Stimulated activated CD4-positive, alpha-beta T cell treated with anti-CD3 and anti-CD28 coated beads, TNF-alpha, amount 100 ng/mL, for 48 hours (primary cell): ENCODE measurements at regions not wholly inside any gene's neighbourhood (a gene's known extent, or its start where the extent isn't known, plus 50 kb on each side); places are given as distances from the start of the nearest gene placed in this dataset.
"Not testable (repeated sequence)": the region's sequence is repeated elsewhere in the genome, so short reads cannot be mapped to it uniquely, and the experiment has no call there.

Experiments
- DNase-seq, 3 donors: peaks; one replicate each; pipeline ENCODE4 v3.0.0-alpha.2; 2020; ENCODE audit warnings: low read depth in 3 of 3

DNA sequence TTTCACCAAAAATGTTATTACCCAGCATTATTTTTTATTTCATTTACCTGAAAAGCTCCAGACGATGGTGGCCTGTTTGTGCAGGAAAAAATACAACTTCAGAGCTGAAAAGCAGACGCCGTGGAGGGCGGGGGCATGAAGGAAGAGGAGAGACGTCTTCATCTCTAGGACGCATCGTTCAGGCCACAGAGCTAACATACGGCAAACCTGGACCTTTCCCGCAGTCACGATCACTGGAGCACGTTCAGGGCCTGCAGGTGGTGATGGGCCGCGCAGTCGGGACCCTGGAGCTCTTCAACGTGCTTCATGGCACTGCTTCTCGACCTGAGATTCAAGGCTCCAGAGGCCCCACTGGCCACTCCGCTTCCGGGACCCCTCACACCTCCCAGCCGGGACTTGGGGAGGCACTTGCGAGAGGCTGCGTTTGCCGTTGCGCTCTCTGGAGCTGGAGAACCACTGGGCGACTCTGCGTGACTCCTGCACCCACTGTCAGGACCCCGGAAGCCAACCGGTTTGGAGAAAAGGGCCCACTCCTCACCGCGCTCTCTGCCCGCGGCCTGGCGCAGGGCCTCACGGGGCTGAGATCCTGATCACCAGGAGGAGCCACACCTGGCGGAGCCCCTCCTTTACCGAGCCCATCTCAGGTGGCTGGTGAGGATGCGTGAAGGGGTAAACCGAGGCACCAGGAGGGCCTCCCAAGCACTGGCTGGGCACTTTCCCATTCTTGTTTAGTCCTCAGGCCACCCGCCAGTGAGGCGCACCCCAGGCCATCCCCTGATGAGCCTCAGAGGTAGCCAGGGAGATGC lies 164.4 kb upstream of the AFDN start:
- no peak for DNase-seq

DNA sequence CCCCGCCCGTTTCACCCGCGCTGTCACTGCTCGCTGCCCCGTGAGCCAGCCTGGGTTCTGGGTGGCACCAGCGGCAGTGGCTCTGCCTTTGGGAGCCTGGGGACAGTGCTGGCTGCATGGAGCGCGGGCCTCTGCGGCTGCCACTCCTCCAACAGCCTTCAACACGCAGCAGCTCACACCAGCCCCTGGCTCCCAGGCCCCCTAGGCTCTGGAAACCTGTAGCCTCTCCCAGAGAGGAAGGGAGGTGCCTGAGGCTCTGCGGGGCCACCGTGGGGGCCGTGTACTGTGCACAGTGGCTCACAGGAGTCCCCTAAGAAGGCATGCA lies 163.9 kb upstream of the AFDN start:
- no peak for DNase-seq

DNA sequence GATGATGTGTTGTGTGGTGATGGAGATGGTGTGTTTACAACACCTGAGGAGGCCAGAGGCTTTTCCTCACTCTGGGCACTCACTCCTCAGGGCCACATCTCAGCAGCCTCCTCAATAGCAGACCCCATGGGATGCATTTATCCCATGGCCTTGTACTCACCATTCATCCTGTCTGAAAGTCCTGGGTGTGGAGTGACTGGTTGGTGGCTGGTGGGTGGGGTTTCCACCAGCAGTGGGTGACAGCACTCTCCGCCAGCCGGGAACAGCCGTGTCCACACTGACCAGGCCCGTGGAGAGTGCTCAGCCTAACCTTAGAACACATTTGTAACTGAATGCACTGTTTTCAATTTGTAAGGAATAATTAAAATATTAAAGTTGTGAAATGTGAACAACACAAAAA lies 163.4 kb upstream of the AFDN start:
- no peak for DNase-seq

DNA sequence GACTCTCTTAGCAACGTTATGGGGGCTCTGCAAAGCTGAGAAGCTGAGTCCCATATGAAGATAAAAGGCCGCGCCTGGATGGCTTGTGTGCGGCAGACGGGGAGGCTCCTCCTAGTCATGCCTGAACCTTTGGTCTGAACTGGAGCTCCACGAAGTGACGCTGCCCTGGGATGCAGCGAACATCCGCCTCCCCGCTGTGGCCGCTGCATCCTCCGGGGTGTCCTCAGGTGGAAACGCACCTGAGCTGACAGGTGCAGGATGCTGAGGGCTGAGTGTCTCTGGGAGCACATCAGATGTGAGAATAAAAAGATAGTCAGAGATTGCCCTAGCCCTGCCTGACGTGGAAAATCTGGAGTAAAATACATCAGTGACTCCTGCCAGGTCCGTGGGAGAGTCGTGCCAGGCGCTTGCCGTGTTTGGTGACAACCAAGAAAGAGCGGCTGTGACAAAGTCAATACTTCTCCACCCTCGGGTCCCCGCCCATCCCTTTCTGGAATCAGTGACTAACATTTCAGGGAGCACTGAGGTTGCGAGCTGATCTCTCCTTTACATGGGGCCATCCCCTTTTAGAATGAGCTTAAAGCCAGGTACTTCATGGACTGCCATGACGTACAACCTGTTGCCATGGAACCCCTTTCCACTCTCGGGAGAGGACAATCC lies 162.8 kb upstream of the AFDN start:
- no peak for DNase-seq

DNA sequence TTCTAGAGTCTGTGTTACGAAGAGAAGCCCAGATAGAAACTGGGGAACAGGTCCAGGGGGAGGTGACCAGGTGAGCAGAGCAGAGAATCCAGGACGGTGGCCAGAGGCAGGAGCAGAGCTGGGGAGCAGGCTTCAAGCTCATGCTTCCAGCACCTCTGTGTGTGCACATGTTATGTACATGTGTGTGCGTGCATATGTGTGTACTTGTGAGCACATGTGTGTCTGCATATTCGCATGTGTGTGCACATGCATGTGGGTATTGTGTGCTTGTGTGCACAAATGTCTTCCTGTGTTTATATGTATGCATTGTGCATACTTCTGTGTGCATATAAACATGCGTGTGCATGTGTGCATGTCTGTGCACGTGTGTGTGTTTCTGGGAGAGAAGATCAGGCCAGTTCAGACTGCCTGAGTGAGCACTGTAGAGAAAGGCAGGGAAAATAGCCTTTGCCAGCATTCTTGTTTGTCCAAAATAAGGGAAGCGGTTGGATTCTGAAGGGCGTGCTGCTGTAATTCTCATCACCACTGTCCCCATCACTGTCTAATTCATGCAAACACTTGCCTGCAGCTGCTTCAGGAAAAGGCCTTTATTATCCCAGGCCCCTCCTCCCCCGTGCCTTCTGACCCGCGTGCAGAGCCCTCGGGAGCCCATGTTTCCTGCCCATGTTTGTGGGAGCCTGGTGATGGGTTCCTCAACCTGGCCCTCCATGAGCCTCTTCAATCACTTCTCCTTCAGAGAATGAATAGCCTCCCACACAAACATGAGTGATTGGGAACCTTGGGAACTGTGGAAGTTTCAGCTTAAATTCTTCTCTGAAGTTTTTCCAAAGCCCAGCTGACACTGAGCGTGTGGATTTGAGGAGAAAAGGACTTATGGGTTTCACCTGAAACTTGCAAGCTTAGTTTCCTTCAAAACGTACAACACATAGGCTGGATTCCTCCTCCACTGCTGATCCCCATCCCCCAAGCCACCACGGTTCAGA lies 161.7 kb upstream of the AFDN start:
- DNase-seq = no peak

DNA sequence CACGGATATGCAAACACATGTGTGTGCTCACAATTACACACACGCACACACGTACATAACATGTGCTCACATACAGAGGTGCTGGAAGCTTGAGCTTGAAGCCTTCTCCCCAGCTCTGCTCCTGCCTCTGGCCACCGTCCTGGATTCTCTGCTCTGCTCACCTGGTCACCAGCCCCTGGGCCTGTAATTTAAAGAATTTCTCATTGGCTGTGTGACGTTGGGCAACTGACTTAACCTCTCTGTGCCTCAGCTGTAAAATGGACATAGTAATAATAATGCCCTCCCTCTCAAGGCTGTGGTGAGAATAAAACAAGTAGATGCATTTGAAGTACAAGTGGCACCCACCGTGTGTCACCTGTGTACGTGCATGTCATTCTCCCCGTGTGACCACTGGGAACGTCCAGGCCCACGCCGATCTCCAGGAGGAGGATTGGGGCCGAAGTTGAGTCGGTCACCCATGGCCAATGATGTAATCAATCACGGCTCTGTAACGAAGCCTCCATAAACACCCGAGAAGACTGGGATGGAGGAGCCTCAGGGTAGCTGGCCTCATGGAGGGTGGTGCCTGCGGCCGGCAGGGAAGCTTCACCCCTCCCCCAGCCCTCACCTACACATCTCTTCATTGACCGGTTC lies 160.9 kb upstream of the AFDN start:
- DNase-seq = no peak

DNA sequence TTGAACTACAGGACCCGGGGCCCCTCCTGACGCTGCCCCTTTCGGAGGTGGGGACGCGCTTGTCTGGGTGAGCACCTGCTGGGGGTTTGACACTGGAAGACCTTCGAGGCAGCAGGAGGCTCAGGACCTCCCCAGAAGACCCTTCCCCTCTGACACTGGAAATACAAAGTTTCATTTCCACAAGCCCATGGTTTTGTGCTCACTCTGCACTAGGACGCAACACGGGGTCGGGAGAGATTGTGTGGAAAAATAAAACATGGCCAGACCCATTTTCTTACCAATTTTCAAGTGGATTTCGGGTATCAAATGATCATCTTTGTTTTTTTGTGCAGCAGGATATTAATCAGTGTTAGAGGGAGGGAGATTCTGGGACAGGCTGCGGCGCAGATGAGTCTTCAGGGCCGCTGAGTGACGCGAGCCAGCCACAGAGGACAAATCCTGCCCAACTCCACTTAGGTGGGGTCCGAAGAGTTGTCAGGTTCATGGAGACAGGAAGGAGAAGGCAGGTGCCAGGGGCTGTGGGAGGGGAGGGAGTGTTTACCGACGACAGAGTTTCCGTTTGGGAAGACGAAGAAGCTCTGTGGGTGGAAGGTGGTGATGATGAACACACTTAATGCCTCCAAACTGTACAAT lies 160.0 kb upstream of the AFDN start:
- DNase-seq = no peak

DNA sequence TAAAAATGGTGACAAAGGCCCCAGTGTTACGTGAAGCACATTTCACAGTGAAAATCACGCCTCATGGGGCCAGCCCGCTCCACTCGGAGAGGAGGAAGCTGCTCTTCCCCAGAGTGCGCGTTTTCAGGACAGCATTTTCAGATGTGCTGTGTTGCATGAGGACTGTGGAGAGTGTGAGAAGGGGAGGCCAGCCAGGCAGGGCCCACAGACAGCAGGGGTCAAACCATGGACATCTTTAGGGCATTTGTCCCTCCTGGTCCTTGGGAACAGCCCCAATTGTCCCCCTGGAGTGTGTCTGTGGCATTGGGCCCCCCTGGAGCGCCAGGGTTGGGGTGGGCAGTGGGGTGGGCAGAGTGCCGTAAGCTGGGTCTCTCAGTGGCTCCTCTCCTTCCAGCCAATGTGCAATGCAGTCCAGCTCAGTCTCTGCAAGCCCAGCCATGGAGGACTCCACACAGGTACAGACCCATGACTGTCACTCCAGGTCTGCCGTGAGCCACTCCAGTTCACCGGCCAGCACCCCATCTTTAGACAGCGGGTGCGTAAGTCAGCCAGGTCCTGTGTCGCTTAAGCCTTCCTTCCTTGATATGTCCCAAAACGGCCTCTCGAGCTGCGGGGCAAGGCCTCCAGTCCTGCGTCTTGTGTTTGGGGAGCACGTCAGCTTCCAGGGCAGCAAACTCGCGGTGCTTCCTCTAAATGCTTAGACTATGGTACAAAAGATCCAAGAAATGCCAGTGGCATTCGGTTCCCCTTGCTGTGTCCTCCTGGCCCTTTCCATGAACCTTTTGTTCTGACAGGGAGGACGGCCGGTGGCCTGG lies 159.3 kb upstream of the AFDN start:
- no peak for DNase-seq

DNA sequence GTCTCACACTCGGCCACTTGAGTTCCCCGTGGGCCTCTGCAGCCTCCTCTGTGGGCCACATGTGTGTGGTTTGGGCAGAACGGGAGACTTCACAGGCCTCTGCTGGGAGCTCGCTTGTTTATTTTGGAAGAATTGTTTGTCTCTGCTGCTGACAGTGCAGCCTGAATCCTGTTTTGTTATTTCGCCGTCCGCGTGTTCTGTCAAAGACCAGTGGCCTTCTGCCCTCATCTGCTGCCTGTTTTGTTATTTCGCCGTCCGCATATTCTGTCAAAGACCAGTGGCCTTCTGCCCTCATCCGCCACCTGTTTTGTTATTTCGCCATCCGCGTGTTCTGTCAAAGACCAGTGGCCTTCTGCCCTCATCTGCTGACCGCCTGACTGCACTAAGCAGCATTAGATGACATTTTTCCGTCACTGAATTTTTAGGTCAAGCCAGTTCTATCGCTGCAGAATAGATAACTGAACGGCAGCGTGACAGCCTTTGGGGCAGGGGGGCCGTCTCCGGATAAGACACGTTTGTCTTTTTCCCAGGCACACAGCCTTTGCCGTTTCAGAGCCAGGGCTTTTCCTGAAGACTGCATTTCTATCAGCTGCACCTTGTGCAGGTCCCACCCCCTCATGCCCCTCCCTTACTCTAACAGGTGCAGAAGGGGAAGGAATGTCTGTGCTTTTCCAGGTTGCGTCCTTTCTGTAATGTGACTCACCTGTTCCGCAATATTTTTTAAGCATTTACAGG lies 158.5 kb upstream of the AFDN start:
- no peak for DNase-seq

DNA sequence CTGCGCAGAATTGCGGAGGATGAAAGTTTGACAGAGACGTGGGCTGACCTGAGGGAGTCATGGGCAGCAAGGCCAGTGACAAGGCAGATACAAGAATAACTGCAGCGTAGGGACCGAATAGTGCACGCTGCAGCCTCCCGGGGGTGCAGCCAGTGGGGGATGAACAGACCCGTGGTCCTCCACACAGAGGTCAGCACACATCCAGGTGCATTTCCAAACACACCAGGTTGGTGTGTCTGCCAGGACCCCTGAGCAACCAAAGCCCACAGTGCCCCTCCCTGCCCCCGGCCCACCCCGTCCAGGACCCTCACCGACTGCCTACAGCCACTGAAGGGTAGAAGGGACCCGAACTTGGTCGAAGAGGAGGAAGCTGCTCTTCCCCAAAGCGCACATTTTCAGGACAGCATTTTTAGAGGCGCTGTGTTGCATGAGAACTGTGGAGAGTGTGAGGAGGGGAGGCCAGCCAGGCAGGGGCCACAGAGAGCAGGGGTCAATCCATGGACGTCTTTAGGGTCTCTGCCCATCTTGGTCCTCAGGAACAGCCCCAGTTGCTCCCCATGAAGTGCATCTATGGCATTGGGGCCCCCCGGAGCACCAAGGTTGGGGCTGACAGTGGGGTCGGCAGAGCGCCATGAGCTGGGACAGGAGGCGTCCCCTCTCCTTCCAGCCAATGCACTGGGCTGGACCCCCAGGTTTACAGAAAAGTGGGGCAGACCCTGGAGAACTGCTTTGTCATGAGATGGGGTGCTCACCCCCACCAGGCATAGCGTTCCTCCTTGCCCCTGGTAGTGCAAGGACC lies 157.8 kb upstream of the AFDN start:
- no peak for DNase-seq

DNA sequence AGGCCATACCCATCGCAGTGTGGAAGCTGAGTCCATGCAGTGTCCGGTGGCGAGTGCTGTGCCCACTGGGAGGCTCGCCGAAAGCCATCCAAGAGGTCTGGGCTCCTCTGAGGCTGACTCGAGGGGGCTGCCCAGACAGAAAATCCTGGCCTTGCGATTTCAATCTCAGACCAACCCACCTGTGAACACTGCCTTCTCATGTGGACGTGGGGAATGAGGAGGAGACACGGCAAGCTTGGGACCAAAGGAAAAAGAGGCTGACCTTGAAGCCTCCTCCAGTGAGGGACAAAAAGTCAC lies 157.2 kb upstream of the AFDN start:
- DNase-seq = no peak

DNA sequence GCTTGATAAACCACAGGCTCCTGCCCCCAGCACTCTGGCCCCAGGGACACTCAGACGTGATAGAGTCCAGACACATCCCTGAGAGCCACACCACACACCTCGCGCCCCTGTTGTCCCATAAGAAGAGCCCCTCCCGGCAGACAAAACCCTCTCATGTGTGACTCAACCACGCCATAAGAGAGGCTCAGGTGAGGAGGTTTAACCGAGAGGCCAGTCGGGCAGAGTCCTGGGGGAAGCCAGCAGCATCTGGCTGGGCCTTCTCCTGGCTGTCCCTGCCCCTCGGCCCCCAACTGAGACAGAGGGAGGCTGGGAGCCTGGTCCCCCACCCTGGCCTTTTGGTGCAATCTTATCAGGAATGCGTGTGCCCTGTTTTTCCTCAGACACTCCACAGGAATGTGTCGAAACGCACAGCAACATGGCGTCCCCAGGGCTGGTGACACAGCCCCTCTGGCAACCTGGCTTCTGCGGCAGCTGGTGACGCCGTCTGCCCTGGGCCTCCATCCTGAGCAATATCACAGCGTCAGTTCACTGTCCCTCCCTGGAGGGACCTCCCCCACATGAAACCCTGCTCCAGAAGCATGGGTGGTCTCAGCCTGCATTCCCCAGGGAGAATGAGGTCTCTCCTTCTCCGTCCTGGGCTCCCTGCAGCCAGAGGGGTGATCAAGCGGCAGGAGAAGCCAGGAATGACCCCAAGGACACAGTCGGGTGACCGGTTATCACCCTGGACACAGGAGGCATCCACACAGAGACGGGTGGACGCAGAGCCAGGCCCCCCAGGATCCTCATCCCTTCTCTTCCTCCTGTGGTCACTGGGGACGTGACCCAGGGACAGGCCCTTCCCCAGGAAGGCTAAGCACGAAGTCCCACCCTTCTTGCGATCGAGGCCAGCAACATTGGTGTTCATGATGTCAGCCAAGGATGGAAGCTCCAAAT lies 156.6 kb upstream of the AFDN start:
- DNase-seq = no peak

DNA sequence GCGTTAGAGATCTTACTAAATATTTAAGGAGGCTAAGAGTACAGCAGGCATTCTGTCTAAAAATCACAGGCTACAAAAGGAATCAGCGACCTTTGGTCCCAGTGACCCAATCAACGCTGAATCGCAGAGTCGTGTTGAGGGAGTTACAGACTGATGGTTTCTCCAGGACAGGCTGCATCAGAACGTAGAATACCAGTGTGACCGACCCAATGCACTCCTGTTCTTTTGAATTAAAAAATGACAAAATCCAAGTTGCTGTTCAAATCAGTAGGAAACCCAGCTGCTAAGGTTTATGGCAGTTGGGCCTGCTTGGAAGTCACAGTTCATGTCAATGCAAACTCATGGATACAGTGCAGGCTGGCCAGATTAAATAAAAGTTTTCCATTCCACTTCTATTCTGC lies 155.8 kb upstream of the AFDN start:
- DNase-seq = no peak

DNA sequence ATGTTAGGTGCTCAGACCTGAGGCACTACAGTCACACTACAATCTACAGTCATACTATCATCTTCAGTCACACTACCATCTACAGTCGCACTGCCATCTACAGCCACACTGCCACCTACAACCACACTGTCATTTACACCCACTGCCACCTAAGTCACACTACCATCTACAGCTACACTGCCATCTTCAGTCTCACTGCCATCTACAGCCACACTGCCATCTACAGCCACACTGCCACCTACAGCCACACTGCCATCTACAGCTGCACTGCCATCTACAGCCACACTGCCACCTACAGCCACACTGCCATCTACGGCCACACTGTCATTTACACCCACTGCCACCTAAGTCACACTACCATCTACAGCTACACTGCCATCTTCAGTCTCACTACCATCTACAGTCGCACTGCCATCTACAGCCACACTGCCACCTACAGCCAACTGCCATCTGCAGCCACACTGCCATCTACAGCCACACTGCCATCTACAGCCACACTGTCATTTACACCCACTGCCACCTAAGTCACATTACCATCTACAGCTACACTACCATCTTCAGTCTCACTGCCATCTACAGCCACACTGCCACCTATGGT lies 155.2 kb upstream of the AFDN start:
- DNase-seq = not testable (repeated sequence)

DNA sequence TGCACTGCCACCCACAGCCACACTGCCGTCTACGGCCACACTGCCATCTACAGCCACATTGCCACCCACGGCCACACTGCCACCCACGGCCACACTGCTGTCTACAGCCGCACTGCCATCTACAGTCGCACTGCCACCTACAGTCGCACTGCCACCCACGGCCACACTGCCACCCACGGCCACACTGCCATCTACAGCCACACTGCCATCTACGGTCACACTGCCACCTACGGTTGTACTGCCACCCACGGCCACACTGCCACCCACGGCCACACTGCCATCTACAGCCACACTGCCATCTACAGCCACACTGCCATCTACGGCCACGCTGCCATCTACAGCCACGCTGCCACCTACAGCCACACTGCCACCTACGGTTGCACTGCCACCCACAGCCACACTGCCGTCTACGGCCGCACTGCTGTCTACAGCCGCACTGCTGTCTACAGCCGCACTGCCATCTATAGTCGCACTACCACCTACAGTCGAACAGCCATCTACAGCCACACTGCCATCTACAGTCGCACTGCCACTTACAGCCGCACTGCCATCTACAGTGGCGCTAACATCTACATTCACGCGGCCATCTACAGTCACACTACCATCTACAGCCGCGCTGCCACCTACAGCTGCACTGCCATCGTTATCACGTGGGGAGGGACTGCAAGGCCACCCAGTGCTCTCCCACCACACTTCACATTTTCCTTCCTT lies 154.6 kb upstream of the AFDN start:
- DNase-seq = no peak

DNA sequence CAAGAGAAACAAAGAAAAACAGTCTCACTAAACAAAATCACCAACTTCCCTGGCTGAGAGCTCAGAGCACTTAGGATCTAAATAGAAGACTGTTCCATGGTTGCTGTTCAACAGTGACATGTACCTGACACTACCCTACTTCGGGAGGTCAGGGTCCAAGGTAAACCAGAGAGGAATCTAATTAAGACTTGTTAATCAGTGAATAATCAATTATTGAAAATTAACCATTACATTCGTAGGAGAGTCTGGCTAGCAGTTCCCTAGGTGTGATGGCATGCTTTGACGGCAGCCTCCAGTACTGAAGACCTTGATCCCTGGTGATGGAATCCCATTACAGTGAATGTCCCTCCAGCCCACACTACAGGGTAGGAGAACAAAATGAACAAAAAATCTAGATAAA lies 154.0 kb upstream of the AFDN start:
- no peak for DNase-seq

DNA sequence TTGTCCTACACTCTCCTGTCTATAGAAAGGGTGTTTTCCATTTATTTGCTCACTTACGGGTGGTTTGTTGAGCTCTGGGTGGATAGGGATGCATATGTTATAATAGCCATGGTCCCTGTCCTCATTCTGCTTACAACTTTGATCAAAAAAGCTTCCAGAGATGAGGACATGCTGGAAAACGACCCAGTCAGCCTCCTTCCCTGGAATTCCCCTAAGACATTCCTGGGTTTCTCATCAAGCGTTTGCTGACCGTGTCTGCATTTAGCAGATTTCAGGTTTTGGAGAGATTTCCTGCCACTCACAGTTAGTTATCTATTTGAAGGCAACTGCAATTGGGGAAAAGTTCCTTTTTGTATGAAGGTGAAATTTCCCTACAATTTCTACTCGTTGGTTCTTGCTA lies 152.8 kb upstream of the AFDN start:
- DNase-seq = no peak
